H1 (cell line): ENCODE measurements at regions not wholly inside any gene's neighbourhood (a gene's known extent, or its start where the extent isn't known, plus 50 kb on each side); places are given as distances from the start of the nearest gene placed in this dataset.

ENCODE experiments used
- ASH2L ChIP-seq: fragments of 200-600, 300-600 bp; sonication (generic); IDR thresholded peaks from one replicate; pipeline ENCODE4 v1.7.1; 2017; ENCODE audit warnings: low read length
- CHD2 ChIP-seq: IDR thresholded peaks from 2 replicates; pipeline ENCODE4 v1.6.1; 2012; ENCODE audit warnings: low read length, improper control_type of control experiment
- CREB1 ChIP-seq: IDR thresholded peaks from 2 replicates; pipeline ENCODE4 v1.6.1; 2012; ENCODE audit warnings: inconsistent platforms
- KDM5A ChIP-seq: fragments of 200-600 bp; IDR thresholded peaks from 2 replicates; pipeline ENCODE4 v1.7.1; 2012; ENCODE audit warnings: mild to moderate bottlenecking, low read length, inconsistent platforms, mixed read lengths
- NANOG ChIP-seq: IDR thresholded peaks from 2 replicates; pipeline ENCODE4 v1.6.1; 2011; ENCODE audit warnings: low read length, low read depth, mild to moderate bottlenecking, inconsistent platforms; ENCODE audit not compliant: insufficient read depth, poor library complexity, severe bottlenecking
- NRF1 ChIP-seq: IDR thresholded peaks from 2 replicates; pipeline ENCODE4 v1.6.1; 2011; ENCODE audit warnings: mild to moderate bottlenecking, low read depth, low read length, improper control_type of control experiment

DNA sequence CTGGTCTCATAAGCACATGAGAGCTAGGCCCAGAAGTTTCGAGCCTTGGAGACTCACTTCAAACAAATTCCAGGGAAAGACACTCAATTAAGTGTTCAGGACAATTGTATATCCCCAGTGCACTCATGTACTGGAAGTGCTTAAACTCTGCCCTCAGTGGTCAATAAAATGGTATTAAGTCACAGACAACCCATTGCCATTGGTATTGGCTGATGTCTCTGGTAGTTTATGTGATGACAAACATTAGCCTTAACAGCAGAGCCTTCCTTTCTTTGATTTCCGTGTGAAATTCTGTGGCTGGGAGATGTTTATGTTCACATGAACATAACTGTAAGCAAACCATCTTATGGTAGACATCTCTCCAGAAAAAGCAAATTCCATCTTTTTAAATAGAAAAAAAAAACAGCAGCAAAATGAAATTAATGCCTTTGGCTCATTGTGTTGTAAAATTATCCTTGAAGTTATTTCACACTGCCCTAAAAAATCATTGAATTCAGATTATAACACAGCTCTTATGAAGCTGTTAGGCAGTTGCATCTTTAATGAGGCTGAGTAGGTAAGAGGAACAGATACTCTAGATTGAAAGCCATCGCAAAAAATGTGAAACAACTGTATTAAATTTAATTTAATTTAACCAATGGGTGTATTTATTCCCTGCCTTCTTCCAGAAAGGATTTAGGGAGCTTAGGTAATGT is 216.2 kb upstream of the PLEKHG7 start (continued):
- TF ChIP-seq ASH2L (no peak), CREB1 (no peak), NRF1 (no peak), NANOG (no peak), KDM5A (no peak), CHD2 (no peak)
